IMR-90 (cell line): ENCODE measurements at regions not wholly inside any gene's neighbourhood (a gene's known extent, or its start where the extent isn't known, plus 50 kb on each side); places are given as distances from the start of the nearest gene placed in this dataset.

Experiments
- ATAC-seq: fragments of 200-7000 bp; cut with Tn5 transposase; 2 replicates; pipeline ENCODE4 v1.9.1; 2020; ENCODE audit warnings: low read depth, mild to moderate bottlenecking, moderate library complexity
- BruUV-seq: library from RNA; stranded (reverse); fragments of 400-500 nt; replicated peaks from 2 replicates; lab custom pipeline; 2021; lab: Mats Ljungman, UMichigan
- CTCF ChIA-PET: fragments of 300-600 bp; formaldehyde crosslinking; extraction: SDS; loops from one replicate; lab custom pipeline; 2021; ENCODE audit warnings: antibody characterized with exemption; lab: Yijun Ruan, JAX
- POLR2A ChIA-PET: fragments of 300-600 bp; sonication (Branson Sonifier 250); formaldehyde crosslinking; loops from one replicate; lab custom pipeline; 2022; ENCODE audit warnings: antibody characterized with exemption; ENCODE audit not compliant: unreplicated experiment; lab: Charles Lee
- DNase-seq: peaks from one replicate; pipeline ENCODE4 v3.0.0; 2013
- H2AFZ ChIP-seq: replicated peaks from 2 replicates; pipeline ENCODE3; 2013; ENCODE audit warnings: low read length, mild to moderate bottlenecking; ENCODE audit not compliant: poor library complexity
- H2AK5ac ChIP-seq: 2 replicates; pipeline ENCODE4 v1.6.1; 2013; ENCODE audit warnings: low read depth, low read length, inconsistent platforms
- H2AK9ac ChIP-seq: replicated peaks from 2 replicates; pipeline ENCODE3; 2013; ENCODE audit warnings: mild to moderate bottlenecking, low read depth, low read length, moderate library complexity; ENCODE audit not compliant: poor library complexity
- H2BK120ac ChIP-seq: 2 replicates; pipeline ENCODE4 v1.6.1; 2013; ENCODE audit warnings: low read depth, low read length, inconsistent platforms
- H2BK15ac ChIP-seq: 3 replicates; pipeline ENCODE4 v1.6.1; 2013; ENCODE audit warnings: low read depth, low read length, inconsistent platforms
- H2BK20ac ChIP-seq: 2 replicates; pipeline ENCODE4 v1.6.1; 2013; ENCODE audit warnings: low read depth, mild to moderate bottlenecking, inconsistent platforms, low read length, moderate library complexity
- H2BK5ac ChIP-seq: 2 replicates; pipeline ENCODE4 v1.6.1; 2013; ENCODE audit warnings: mild to moderate bottlenecking, low read depth, low read length, inconsistent platforms; ENCODE audit not compliant: poor library complexity, severe bottlenecking
- H3K14ac ChIP-seq: replicated peaks from 2 replicates; pipeline ENCODE4 v1.6.1; 2013; ENCODE audit warnings: low read depth, low read length, inconsistent platforms
- H3K18ac ChIP-seq: 2 replicates; pipeline ENCODE4 v1.6.1; 2013; ENCODE audit warnings: low read depth, low read length, control low read depth
- H3K23ac ChIP-seq: 2 replicates; pipeline ENCODE4 v1.6.1; 2013; ENCODE audit warnings: low read depth, low read length, inconsistent platforms
- H3K27ac ChIP-seq: 2 replicates; pipeline ENCODE4 v1.5.1; 2013; ENCODE audit warnings: mild to moderate bottlenecking, control low read depth, low read length; ENCODE audit not compliant: insufficient read depth
- H3K27me3 ChIP-seq: 2 replicates; pipeline ENCODE4 v1.6.1; 2013; ENCODE audit warnings: low read length; ENCODE audit not compliant: control insufficient read depth, insufficient read depth
- H3K36me3 ChIP-seq: 2 replicates; pipeline ENCODE4 v1.6.1; 2013; ENCODE audit warnings: low read length, mixed read lengths; ENCODE audit not compliant: control insufficient read depth, insufficient read depth
- H3K4ac ChIP-seq: 2 replicates; pipeline ENCODE4 v1.6.1; 2013; ENCODE audit warnings: low read depth, low read length, inconsistent platforms
- H3K4me1 ChIP-seq: 2 replicates; pipeline ENCODE4 v1.6.1; 2013; ENCODE audit warnings: low read length, mixed read lengths; ENCODE audit not compliant: control insufficient read depth, insufficient read depth
- H3K4me2 ChIP-seq: 2 replicates; pipeline ENCODE4 v1.6.1; 2013; ENCODE audit warnings: low read depth, mild to moderate bottlenecking, control low read depth, low read length, moderate library complexity
- H3K4me3 ChIP-seq: 2 replicates; pipeline ENCODE4 v1.5.1; 2013; ENCODE audit warnings: low read depth, mild to moderate bottlenecking, control low read depth, low read length, moderate library complexity; ENCODE audit not compliant: insufficient read depth
- H3K56ac ChIP-seq: 2 replicates; pipeline ENCODE4 v1.6.1; 2013; ENCODE audit warnings: low read length, inconsistent platforms; ENCODE audit not compliant: insufficient read depth; ENCODE audit errors: extremely low read depth
- H3K79me1 ChIP-seq, 2 experiments: 2 replicates each; pipeline ENCODE4 v1.6.1; 2013; ENCODE audit warnings: low read length in 2 of 2, inconsistent platforms in 1 of 2, low read depth in 1 of 2
- H3K9ac ChIP-seq: 2 replicates; pipeline ENCODE4 v1.6.1; 2013; ENCODE audit warnings: low read depth, low read length, control low read depth
- H3K9me1 ChIP-seq: 2 replicates; pipeline ENCODE4 v1.6.1; 2013; ENCODE audit warnings: low read length, inconsistent platforms; ENCODE audit not compliant: insufficient read depth
- H3K9me3 ChIP-seq: 2 replicates; pipeline ENCODE4 v1.6.1; 2013; ENCODE audit warnings: low read length; ENCODE audit not compliant: control insufficient read depth, insufficient read depth
- H4K20me1 ChIP-seq: 2 replicates; pipeline ENCODE4 v1.6.1; 2013; ENCODE audit warnings: low read length, inconsistent platforms; ENCODE audit not compliant: insufficient read depth
- H4K5ac ChIP-seq: 2 replicates; pipeline ENCODE4 v1.6.1; 2013; ENCODE audit warnings: mild to moderate bottlenecking, low read depth, low read length, control low read depth
- H4K8ac ChIP-seq, 2 experiments: 2 replicates each; pipeline ENCODE4 v1.6.1; 2013; ENCODE audit warnings: low read depth in 2 of 2, low read length in 2 of 2, control low read depth in 1 of 2, inconsistent platforms in 1 of 2
- H4K91ac ChIP-seq: 2 replicates; pipeline ENCODE4 v1.6.1; 2013; ENCODE audit warnings: low read depth, low read length, inconsistent platforms; ENCODE audit not compliant: insufficient read depth
- BHLHE40 ChIP-seq: fragments of 150-350 bp; IDR thresholded peaks from 2 replicates; pipeline ENCODE4 v1.6.1; 2016; ENCODE audit warnings: mild to moderate bottlenecking, low read depth, low read length
- CTCF ChIP-seq: conservative IDR thresholded peaks from 2 replicates; pipeline ENCODE4 v1.5.1; 2012; ENCODE audit warnings: mild to moderate bottlenecking, low read depth, low read length, improper control_type of control experiment
- MAFK ChIP-seq: IDR thresholded peaks from 2 replicates; pipeline ENCODE4 v1.6.1; 2012; ENCODE audit warnings: low read depth, low read length, improper control_type of control experiment
- NFE2L2 ChIP-seq: fragments of 150-350 bp; IDR thresholded peaks from 2 replicates; pipeline ENCODE4 v1.6.1; 2016; ENCODE audit warnings: low read depth, mild to moderate bottlenecking, low read length
- SMC3 ChIP-seq: fragments of 150-350 bp; IDR thresholded peaks from 2 replicates; pipeline ENCODE4 v1.6.1; 2016; ENCODE audit warnings: low read depth, mild to moderate bottlenecking, antibody characterized with exemption, low read length, moderate library complexity
- WGBS, 2 experiments: methylation state at CpG; one replicate each; pipeline versions ENCODE4 v1.1.5 to v1.1.7; 2013; ENCODE audit warnings: missing lambda C conversion rate in 2 of 2; ENCODE audit not compliant: insufficient read length in 1 of 2; ENCODE audit errors: extremely low coverage in 2 of 2; 5-methylcytosine and 5-hydroxymethylcytosine counted together
- dilution Hi-C: fragments of 300-500 bp; cut with HindIII; formaldehyde crosslinking; loops from one replicate; pipeline ENCODE4 v1.14.3; 2018; ENCODE audit warnings: low sequenced_read_pairs; ENCODE audit not compliant: unreplicated experiment
- in situ Hi-C: fragments of 300-500 bp; cut with MboI; formaldehyde crosslinking; loops from 3 replicates; pipeline ENCODE4 v1.14.3; 2019; ENCODE audit warnings: low sequenced_read_pairs, inconsistent platforms, mixed read lengths
- intact Hi-C: fragments of 100-400 bp; cut with micrococcal nuclease; formaldehyde crosslinking; loops from 2 replicates; pipeline ENCODE4 v1.10.0; 2022

- Histone ChIP-seq H3K27me3 (no peaks in the 10 kb centered on the region), H2BK15ac (peak overlapping the region; percentile 47; the same call in 2 of the 3 replicates), H3K56ac (no peak overlapping the region), H3K4me1 (peaks cover 16% of the 10 kb centered on the region), H4K91ac (peak overlapping the region; percentile 72), H3K9me3 (no peaks in the 10 kb centered on the region), H4K5ac (peak overlapping the region; percentile 24; the same call in 1 of the 2 replicates), H3K9me1 (peaks cover 13% of the 10 kb centered on the region), H3K79me1 (no peaks in the 10 kb centered on the region), H3K27ac (no peak overlapping the region), H3K4ac (peak overlapping the region; percentile 77), H3K4me2 (no peak overlapping the region; the same call in 1 of the 2 replicates), H3K23ac (peak overlapping the region; percentile 39; the same call in 1 of the 2 replicates), H2AFZ (no peak overlapping the region), H2AK5ac (peak overlapping the region; percentile 87; the same call in 1 of the 2 replicates), H4K20me1 (no peaks in the 10 kb centered on the region), H2AK9ac (no peak overlapping the region), H3K14ac (peak overlapping the region; percentile 89), H3K36me3 (no peaks in the 10 kb centered on the region), H3K18ac (peak overlapping the region; percentile 60; the same call in 1 of the 2 replicates), H4K8ac (peak overlapping the region in 1 of 2 experiments; percentile 76; a peak in 2 of 4 replicates), H2BK5ac (peak overlapping the region; percentile 84), H3K9ac (no peak overlapping the region), H2BK120ac (peak overlapping the region; percentile 85), H3K4me3 (no peak overlapping the region), H2BK20ac (peak overlapping the region; percentile 95; the same call in 1 of the 2 replicates)
- no TSS peak for BruUV-seq
- no CpG with 5 or more reads among the region's 1 CpG for WGBS, 2 experiments
- POLR2A ChIA-PET = no interaction called here
- no peak for ATAC-seq
- DNase-seq = no peak
- intact Hi-C loops = no loop called here
- TF ChIP-seq SMC3 (no peak), BHLHE40 (no peak), CTCF (no peak), MAFK (no peak), NFE2L2 (no peak)
- dilution Hi-C loops = no loop called here
- CTCF ChIA-PET = interaction anchor here (1.0 to 1.4 kb wide), 2 partner anchors 13 to 34 kb away, joined by 3 to 5 read pairs; no protein-coding TSS in a partner anchor
- in situ Hi-C loops = no loop called here
These were observed 195.2 kb upstream of the CAMK1G start for GRCh38 chr1:209388358-209388757.
